B cell (primary cell): ENCODE measurements at regions not wholly inside any gene's neighbourhood (a gene's known extent, or its start where the extent isn't known, plus 50 kb on each side); places are given as distances from the start of the nearest gene placed in this dataset.

Experiments used
- ATAC-seq: fragments of 200-7000 bp; cut with Tn5 transposase; one replicate; pipeline ENCODE4 v1.10.0; 2021; ENCODE audit warnings: low read depth, mild to moderate bottlenecking, moderate number of reproducible peaks, moderate library complexity
- CTCF ChIA-PET: fragments of 350-600 bp; sonication (Branson Sonifier 250); formaldehyde crosslinking; loops from one replicate; lab custom pipeline; 2021; ENCODE audit warnings: antibody characterized with exemption, inconsistent platforms; lab: Charles Lee
- POLR2A ChIA-PET: fragments of 350-600 bp; sonication (Branson Sonifier 250); formaldehyde crosslinking; loops from one replicate; lab custom pipeline; 2021; ENCODE audit warnings: antibody characterized with exemption; lab: Charles Lee
- DNase-seq: peaks from one replicate; pipeline ENCODE4 v3.0.0; 2013
- H2AFZ ChIP-seq: 2 replicates; pipeline ENCODE4 v1.6.1; 2012; ENCODE audit warnings: mild to moderate bottlenecking, low read depth, low read length; ENCODE audit not compliant: insufficient read depth, poor library complexity, severe bottlenecking
- H3K27ac ChIP-seq, 2 donors: 1 replicate in 1 of 2; 2 replicates in 1 of 2; pipeline ENCODE4 v1.5.1; 2012 to 2013; ENCODE audit warnings: low read length in 2 of 2, mild to moderate bottlenecking in 2 of 2, moderate library complexity in 1 of 2
- H3K27me3 ChIP-seq, 4 experiments: fragments of 200-600 bp in 1 of 4; sonication (generic) in 1 of 4; replicated peaks in 1 of 4; 1 replicate in 2 of 4; 2 replicates in 2 of 4; pipeline versions ENCODE4 v1.6.1 to v1.7.0; 2013 to 2016; ENCODE audit warnings: low read length in 3 of 4, mild to moderate bottlenecking in 2 of 4, mixed read lengths in 1 of 4, moderate library complexity in 1 of 4; ENCODE audit not compliant: insufficient read depth in 4 of 4, control insufficient read depth in 3 of 4; ENCODE audit errors: control extremely low read depth in 1 of 4
- H3K36me3 ChIP-seq, 2 experiments: replicated peaks in 1 of 2; 1 replicate in 1 of 2; 2 replicates in 1 of 2; pipeline versions ENCODE4 v1.6.1 to v1.7.1; 2013; ENCODE audit warnings: low read length in 1 of 2; ENCODE audit not compliant: insufficient read depth in 2 of 2, control insufficient read depth in 1 of 2; ENCODE audit errors: control extremely low read depth in 1 of 2, extremely low read depth in 1 of 2
- H3K4me1 ChIP-seq, 2 donors: fragments of 200-600 bp in 1 of 2; sonication (generic) in 1 of 2; 1 replicate in 1 of 2; 2 replicates in 1 of 2; pipeline versions ENCODE4 v1.5.1 to v1.6.1; 2013 to 2017; ENCODE audit warnings: low read length in 2 of 2; ENCODE audit not compliant: control insufficient read depth in 2 of 2, insufficient read depth in 2 of 2
- H3K4me2 ChIP-seq: replicated peaks from 2 replicates; pipeline ENCODE3; 2012; ENCODE audit warnings: mild to moderate bottlenecking, low read depth, low read length; ENCODE audit not compliant: poor library complexity, severe bottlenecking
- H3K4me3 ChIP-seq, 5 experiments: fragments of 200-600 bp in 1 of 5; sonication (generic) in 1 of 5; 1 replicate in 3 of 5; 2 replicates in 2 of 5; pipeline versions ENCODE4 v1.5.1 to v1.7.0; 2011 to 2016; ENCODE audit warnings: low read length in 4 of 5, mild to moderate bottlenecking in 4 of 5, low read depth in 2 of 5, control low read depth in 1 of 5, moderate library complexity in 1 of 5; ENCODE audit not compliant: insufficient read depth in 1 of 5; ENCODE audit errors: control extremely low read depth in 1 of 5, extremely low read depth in 1 of 5
- H3K79me2 ChIP-seq: fragments of 200-600 bp; sonication (generic); one replicate; pipeline ENCODE4 v1.6.0; 2016; ENCODE audit warnings: low read length; ENCODE audit not compliant: control insufficient read depth, insufficient read depth
- H3K9ac ChIP-seq: fragments of 200-600 bp; sonication (generic); 2 replicates; pipeline ENCODE4 v1.6.1; 2017; ENCODE audit warnings: mild to moderate bottlenecking, low read length, moderate library complexity
- H3K9me3 ChIP-seq, 3 donors: one replicate each; pipeline versions ENCODE4 v1.6.1 to v1.7.1; 2013; ENCODE audit warnings: low read length in 2 of 3; ENCODE audit not compliant: control insufficient read depth in 2 of 3, insufficient read depth in 1 of 3; ENCODE audit errors: control extremely low read depth in 1 of 3
- H4K20me1 ChIP-seq: 2 replicates; pipeline ENCODE4 v1.6.0; 2012; ENCODE audit warnings: mild to moderate bottlenecking, low read length; ENCODE audit not compliant: insufficient read depth, control insufficient read depth, poor library complexity, severe bottlenecking
- H3K27ac Mint-ChIP-seq: one replicate; pipeline ENCODE4 v1.8.0; 2021; ENCODE audit warnings: mixed read lengths
- H3K27me3 Mint-ChIP-seq: one replicate; pipeline ENCODE4 v1.8.0; 2021; ENCODE audit warnings: mixed read lengths
- H3K4me1 Mint-ChIP-seq: one replicate; pipeline ENCODE4 v1.8.0; 2021; ENCODE audit warnings: mixed read lengths
- H3K4me3 Mint-ChIP-seq: one replicate; pipeline ENCODE4 v1.8.0; 2021; ENCODE audit warnings: mixed read lengths
- H3K9me3 Mint-ChIP-seq: one replicate; pipeline ENCODE4 v1.8.0; 2022; ENCODE audit warnings: mixed read lengths; ENCODE audit not compliant: insufficient read depth
- EZH2 ChIP-seq: IDR thresholded peaks from 2 replicates; pipeline ENCODE4 v1.6.1; 2012; ENCODE audit warnings: borderline replicate concordance, low read depth, mild to moderate bottlenecking, moderate library complexity, low read length; ENCODE audit not compliant: insufficient read depth, poor library complexity, severe bottlenecking
- WGBS: methylation state at CpG from one replicate; pipeline ENCODE4 v1.1.5; 2013; ENCODE audit warnings: missing lambda C conversion rate; ENCODE audit not compliant: insufficient coverage; 5-methylcytosine and 5-hydroxymethylcytosine counted together
- intact Hi-C: fragments of 100-400 bp; cut with micrococcal nuclease; formaldehyde crosslinking; loops from one replicate; pipeline ENCODE4 v1.10.0; 2022
- TF ChIP-seq, protein P1 (sequence below): fragments of 200-600 bp; IDR thresholded peaks from one replicate; pipeline ENCODE4 v1.8.0; 2022; ENCODE audit warnings: antibody characterized with exemption, mild to moderate bottlenecking

DNA sequence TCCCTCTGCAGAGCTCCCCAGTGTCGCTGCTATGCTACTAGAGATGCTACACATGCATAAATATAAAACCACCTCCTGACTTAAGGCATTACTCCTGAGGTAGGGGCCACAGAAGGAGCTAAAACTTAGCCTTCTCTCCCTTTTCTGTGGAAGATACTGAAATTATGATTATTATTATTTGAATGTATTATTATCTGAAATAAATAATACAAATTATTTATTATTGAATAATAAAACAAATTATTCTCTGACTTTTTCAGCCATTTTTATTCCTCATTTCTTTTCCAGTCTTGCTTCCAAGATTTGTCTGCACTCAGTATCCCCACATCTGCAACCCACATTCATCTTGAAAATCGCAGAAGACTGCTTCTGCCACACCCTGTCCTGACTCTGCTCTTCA, 414.9 kb upstream of the ACO1 start:
- no peaks in the 10 kb centered on the region for H3K27me3 ChIP-seq
- peaks cover 3% of the 10 kb centered on the region for H3K9me3 Mint-ChIP-seq
- no peak overlapping the region for H3K4me2 ChIP-seq
- H3K27ac ChIP-seq: no peak overlapping the region
- DNase-seq (no peak), ATAC-seq (no peak)
- intact Hi-C loops: no loop called here
- no peaks in the 10 kb centered on the region for H3K9me3 ChIP-seq
- TF ChIP-seq EZH2: no peak
- TF ChIP-seq, protein P1, sequence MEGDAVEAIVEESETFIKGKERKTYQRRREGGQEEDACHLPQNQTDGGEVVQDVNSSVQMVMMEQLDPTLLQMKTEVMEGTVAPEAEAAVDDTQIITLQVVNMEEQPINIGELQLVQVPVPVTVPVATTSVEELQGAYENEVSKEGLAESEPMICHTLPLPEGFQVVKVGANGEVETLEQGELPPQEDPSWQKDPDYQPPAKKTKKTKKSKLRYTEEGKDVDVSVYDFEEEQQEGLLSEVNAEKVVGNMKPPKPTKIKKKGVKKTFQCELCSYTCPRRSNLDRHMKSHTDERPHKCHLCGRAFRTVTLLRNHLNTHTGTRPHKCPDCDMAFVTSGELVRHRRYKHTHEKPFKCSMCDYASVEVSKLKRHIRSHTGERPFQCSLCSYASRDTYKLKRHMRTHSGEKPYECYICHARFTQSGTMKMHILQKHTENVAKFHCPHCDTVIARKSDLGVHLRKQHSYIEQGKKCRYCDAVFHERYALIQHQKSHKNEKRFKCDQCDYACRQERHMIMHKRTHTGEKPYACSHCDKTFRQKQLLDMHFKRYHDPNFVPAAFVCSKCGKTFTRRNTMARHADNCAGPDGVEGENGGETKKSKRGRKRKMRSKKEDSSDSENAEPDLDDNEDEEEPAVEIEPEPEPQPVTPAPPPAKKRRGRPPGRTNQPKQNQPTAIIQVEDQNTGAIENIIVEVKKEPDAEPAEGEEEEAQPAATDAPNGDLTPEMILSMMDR: no peak
- no peaks in the 10 kb centered on the region for H3K27me3 Mint-ChIP-seq
- H4K20me1 ChIP-seq: no peaks in the 10 kb centered on the region
- H2AFZ ChIP-seq: no peak overlapping the region
- H3K4me1 ChIP-seq: no peaks in the 10 kb centered on the region
- no peak overlapping the region for H3K4me3 Mint-ChIP-seq
- H3K36me3 ChIP-seq: no peaks in the 10 kb centered on the region
- ChIA-PET POLR2A (no interaction called here), CTCF (no interaction called here)
- WGBS: 80% methylated on average over 1 of the region's 2 CpGs
- no peaks in the 10 kb centered on the region for H3K4me1 Mint-ChIP-seq
- H3K27ac Mint-ChIP-seq: no peak overlapping the region
- H3K9ac ChIP-seq: no peak overlapping the region
- no peaks in the 10 kb centered on the region for H3K79me2 ChIP-seq
- H3K4me3 ChIP-seq: no peak overlapping the region

DNA sequence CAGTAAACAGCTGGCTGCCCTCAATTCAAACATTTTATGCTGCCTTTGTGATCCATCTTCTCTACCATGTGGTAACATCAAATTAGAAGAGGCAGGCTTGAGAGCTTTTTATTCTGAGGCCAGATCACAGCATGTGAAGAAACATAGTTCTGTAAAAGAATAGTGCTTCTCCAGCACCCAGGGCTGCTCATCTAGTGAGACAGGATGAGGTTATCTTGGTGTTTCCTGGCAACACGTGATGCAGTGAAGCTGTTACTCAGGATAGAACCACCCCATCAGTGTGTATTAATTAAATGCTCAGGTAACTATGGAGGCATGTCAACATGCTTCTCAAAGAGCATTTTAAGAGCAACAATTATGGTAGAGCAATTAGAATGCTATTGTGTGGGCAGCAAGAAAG, 400.5 kb upstream of the ACO1 start:
- DNase-seq (no peak), ATAC-seq (no peak)
- H3K27ac Mint-ChIP-seq: no peak overlapping the region
- peaks cover 7% of the 10 kb centered on the region for H3K9me3 Mint-ChIP-seq
- Histone ChIP-seq H3K27me3 (no peaks in the 10 kb centered on the region), H3K79me2 (no peaks in the 10 kb centered on the region), H3K4me1 (no peaks in the 10 kb centered on the region), H3K27ac (no peak overlapping the region), H2AFZ (no peak overlapping the region), H3K9ac (no peak overlapping the region), H4K20me1 (no peaks in the 10 kb centered on the region), H3K9me3 (peaks cover 0 to 18% (median 0%) of the 10 kb centered on the region in 3 donors), H3K4me2 (no peak overlapping the region), H3K36me3 (no peaks in the 10 kb centered on the region), H3K4me3 (no peak overlapping the region)
- ChIA-PET CTCF (no interaction called here), POLR2A (no interaction called here)
- H3K27me3 Mint-ChIP-seq: no peaks in the 10 kb centered on the region
- H3K4me3 Mint-ChIP-seq: no peak overlapping the region
- no CpG with 5 or more reads among the region's 1 CpG for WGBS
- intact Hi-C loops: no loop called here
- no peak for TF ChIP-seq EZH2
- TF ChIP-seq, protein P1: no peak
- H3K4me1 Mint-ChIP-seq: no peaks in the 10 kb centered on the region
